ENCODE measurements at regions not wholly inside any gene's neighbourhood (a gene's known extent, or its start where the extent isn't known, plus 50 kb on each side); places are given as distances from the start of the nearest gene placed in this dataset.
"Not testable (repeated sequence)": the region's sequence is repeated elsewhere in the genome, so short reads cannot be mapped to it uniquely, and the experiment has no call there.

DNA sequence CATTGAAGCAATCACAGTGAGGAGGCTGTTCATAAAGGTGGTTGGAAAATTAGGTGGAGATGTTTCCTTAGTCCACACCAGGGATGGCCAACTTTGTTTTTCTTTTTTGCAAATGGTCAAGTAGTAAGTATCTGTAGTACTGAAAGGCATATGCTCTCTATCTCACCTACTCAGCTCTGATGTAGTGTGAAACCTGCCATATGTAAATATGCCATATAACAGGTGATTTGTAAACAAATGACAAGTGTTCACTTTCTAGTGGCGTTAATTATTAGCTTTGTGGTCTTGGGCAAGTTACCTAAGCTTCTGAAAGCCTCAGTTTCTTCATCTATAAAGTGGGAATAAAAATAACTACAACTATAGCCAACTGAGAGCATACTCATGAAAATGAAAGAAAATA, 421.4 kb upstream of the LCORL start:
- no peak for DNase-seq (ENCODE audit: low read depth)

DNA sequence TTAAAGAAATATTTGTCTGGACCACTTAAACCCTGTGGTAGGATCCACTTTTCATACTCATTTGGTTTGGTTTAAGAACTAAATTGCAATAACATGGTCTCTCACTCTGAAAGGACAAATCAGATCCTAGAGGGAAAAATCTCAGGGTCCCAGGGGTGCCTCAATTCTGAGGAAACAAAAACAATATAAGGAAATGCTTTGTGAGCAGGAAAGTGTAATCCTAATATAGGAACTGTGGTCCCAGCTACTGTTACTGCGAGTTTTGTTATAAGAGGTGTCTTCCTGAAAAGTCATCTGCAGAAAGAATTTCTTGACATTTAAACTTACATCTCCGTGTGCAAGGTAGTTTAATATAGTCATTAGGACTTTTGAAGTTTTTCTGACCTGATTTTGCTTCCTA, 420.1 kb upstream of the LCORL start:
- no peak for DNase-seq (ENCODE audit: low read depth)

DNA sequence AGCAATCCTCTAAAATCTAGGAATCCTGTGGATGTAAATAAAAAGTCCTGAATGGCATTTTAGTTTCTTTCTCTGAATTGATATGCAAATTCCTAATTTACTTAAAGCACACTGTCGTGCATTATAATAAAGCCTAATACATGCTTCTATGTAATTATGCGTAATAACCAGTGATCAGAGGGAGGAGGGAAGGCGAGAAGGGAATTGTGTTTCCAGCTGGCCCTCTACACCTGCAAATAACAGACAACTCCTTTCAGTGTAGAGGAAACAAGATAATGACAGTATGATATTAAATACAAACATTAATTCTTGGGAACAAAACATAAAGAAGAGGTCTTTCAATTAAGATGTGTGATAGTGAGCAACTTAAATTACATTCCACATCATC, 419.6 kb upstream of the LCORL start:
- DNase-seq (ENCODE audit: low read depth): no peak

DNA sequence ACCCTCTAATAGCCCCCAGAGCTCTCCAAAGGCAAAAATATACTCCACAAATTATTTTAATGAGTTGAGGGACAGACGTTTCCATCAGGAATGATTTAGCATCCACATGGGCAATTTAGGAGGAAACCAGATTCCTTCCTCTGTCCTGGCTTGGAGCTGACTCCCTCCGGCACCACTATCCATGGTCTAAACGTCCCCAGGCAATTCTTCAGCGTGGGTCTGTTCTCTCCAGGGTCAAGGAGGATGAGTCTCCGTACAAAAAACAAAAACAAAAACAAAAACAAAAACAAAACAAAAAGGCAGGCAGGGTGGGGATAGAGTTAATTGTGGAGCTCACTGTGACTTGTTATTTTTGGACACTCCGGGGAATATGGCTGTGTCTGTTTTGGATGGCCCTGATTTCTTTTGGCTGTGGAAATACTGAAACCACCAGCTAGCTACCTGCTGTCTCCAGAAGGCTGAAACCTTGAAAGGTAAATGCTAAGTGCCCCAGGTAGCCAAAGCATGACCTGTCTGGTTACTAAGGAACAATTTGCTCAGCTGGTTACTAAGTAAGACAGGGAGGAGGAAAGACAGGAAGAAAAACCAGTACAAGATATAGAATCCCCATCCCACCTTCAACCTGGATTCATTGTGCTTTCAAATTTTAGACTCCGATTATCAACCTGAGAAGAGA, 419.1 kb upstream of the LCORL start:
- DNase-seq (ENCODE audit: low read depth): no peak

DNA sequence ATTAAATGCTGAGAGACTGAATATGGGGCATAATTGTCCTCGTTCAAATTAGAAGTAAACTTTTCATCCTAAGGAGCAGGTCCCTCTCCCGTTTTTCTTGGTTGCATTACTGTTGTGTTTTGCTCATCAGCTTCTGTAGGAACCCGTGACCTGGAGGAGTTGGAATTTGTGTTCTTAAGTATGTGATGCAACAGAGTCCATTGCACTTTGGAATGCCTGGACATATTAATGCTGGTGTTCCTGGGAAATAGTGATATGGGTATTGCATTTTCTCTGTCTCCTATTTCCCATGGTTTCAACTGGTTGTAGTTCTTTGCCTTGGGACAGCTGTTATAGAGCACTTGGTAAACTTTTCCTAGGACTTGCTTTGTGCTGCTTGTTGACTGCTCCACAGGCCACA, 417.8 kb upstream of the LCORL start:
- no peak for DNase-seq (ENCODE audit: low read depth)

DNA sequence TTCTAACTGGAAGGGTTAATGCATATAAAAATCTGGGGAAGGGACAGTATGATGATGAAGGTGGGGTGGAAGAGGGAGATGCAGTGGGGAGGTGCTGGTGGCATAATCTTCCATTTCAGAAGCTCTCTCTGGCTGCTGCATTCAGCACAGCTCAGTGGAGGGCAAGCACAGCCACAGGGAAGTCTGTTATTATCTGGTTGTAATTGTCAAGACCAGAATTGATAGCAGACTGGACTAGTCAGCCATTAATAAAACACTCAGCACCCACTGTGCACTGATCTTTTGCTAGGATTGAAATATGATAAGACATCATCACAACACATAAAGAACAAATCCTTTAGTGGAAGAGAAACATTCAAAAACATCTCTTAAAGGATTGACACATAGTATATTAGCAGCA, 414.2 kb upstream of the LCORL start:
- no peak for DNase-seq (ENCODE audit: low read depth)

DNA sequence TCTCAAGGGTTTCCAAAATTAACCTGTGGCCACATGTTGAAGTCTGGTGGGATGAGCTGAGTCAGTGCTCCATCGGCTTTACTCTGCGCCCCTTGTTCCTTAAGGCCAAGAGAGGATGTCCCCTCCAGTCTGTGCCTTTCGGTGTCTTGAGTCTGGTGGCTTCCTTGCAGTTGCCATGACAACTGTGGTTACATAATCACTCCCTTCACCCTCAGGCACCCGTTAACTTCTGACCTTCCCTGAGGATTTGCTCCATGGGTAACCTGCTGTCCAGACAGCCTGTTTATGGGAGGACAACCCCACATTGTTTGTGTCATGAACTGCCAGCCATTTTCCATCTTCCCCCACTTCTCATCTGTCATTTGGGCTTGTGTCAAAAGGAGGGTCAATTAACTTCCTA, 401.1 kb upstream of the LCORL start:
- no peak for DNase-seq (ENCODE audit: low read depth)

DNA sequence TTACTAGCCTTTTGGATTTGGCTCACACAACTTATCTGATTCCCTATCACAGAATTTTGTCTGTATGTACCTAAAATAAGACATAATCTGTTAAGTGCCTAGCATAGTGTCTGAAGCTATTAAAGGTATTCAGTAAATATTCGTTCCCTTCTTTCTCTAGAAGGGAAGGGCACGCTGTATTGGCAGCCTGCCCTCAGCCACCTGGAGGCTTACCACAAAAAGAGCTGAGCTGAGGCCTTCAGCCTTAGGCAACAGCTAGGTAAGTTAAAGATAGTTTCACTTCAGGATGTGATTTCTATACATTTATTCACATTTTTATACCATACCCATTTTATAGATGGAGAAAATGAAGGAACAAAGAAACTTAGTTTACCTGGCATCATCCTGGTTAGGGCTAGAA, 400.0 kb upstream of the LCORL start:
- DNase-seq (ENCODE audit: low read depth): no peak

DNA sequence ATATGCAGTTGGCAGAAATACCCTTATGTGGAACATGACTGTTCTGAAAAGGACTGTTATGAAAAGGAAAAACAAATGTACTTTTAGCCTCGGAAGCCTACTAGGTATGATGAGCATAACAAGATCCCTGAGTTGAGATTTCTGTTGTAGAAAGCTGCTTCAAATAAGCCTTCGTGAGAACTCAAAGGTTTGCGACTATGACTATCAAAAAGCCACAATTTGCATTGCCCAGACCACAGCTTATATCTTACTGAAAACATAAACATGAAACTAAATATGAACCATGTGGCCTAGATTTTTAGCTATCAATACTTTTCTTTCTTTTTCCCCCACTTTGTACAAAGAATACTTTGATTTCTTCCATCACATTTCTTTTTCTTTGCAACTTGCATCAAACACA, 398.2 kb upstream of the LCORL start:
- no peak for DNase-seq (ENCODE audit: low read depth)

DNA sequence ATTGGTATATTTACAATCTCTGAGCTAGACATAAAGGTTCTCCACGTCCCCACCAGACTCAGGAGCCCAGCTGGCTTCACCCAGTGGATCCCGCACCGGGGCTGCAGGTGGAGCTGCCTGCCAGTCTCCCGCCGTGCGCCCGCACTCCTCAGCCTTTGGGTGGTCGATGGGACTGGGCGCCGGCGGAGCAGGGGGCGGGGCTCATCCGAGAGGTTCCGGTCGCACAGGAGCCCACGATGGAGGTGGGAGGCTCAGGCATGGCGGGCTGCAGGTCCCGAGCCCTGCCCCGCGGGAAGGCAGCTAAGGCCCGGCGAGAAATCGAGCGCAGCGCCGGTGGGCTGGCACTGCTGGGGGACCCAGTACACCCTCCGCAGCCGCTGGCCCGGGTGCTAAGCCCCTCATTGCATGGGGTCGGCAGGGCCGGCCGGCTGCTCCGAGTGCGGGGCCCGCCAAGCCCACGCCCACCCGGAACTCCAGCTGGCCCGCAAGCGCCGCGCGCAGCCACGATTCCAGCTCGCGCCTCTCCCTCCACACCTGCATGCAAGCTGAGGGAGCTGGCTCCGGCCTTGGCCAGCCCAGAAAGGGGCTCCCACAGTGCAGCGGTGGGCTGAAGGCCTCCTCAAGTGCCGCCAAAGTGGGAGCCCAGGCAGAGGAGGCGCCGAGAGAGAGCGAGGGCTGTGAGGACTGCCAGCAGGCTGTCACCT, 396.8 kb upstream of the LCORL start:
- not testable (repeated sequence) for DNase-seq (ENCODE audit: low read depth)

DNA sequence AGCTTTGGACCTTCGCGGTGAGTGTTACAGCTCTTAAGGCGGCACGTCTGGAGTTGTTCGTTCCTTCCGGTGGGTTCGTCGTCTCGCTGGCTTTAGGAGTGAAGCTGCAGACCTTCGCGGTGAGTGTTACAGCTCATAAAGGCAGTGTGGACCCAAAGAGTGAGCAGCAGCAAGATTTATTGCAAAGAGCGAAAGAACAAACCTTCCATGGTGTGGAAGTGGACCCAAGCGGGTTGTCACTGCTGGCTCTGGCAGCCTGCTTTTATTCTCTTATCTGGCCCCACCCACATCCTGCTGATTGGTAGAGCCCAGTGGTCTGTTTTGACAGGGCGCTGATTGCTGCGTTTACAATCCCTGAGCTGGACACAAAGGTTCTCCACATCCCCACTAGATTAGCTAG, 396.1 kb upstream of the LCORL start:
- DNase-seq (ENCODE audit: low read depth): not testable (repeated sequence)

DNA sequence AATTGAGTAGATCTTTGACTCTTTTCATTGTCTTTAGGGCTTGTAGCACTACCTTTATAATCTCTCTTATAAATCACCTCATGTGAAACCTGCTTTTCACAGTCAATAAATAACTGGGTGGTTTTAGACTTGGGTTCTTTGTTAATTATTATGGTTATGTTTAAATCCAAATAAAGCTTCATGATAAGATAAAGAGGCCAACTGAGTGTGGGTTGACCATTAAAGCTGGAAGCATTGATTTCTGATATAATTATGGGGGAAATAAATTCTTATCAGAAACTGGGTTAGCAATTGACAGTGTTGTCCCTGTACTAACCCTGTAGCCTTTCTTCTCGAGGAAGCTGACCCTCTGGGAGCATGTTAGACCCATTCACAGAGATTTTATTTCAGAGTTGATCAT, 384.7 kb upstream of the LCORL start:
- DNase-seq (ENCODE audit: low read depth): no peak

DNA sequence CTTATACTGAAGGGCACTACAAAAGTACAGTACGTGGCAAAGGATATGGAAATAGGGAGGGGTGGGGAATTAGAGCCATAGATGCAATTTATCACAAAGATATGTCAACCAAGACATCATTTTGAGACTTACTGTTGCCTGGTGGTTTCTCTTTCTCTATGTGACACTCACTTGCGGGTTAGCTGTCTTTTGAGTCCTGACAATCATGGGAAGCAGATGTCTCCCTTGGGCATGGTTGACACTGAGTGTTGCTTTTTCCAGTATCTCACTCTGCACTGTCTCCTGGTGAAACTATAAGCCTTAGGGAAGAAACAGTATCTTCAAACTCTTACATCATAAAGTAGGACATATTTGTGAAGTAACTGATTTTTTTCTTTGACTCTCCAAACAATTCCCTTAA, 383.5 kb upstream of the LCORL start:
- DNase-seq (ENCODE audit: low read depth): no peak

DNA sequence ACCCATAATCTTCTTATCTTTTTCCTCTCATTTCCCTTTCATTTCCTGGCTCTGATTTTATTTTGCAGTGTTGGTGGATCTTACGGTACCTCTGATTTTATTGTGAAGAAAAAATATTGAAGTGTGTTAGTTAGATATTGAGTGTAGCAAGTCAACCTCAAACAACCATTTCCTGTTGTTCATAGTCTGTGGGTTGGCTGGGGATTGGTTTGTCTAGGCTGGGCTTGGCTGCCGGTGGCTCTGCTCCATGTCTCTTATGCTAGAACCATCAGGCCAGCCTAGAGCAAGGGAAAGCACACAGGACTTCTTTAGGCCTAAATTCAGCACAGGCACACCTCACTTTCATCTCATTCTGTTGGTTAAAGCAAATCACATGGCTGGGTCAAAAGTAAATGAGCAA, 383.1 kb upstream of the LCORL start:
- no peak for DNase-seq (ENCODE audit: low read depth)

DNA sequence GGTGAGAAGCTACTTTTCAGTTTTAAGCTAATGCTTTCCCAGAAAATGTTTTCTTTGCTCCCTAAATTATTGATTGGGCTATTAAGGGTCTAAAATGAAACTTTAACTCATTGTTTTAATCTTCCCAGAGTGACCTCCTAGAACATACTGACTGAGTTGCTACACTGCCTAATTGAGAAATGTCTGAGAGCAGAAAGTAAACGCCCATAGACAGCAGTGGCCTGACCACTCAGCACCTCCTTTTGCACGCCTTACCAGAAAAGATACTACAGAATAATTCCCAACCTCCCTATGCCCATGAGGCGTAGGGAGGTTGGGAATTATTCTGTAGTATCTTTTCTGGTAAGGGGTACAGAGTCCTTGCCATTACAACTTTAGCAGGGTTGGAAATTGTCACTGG, 381.8 kb upstream of the LCORL start:
- no peak for DNase-seq (ENCODE audit: low read depth)

DNA sequence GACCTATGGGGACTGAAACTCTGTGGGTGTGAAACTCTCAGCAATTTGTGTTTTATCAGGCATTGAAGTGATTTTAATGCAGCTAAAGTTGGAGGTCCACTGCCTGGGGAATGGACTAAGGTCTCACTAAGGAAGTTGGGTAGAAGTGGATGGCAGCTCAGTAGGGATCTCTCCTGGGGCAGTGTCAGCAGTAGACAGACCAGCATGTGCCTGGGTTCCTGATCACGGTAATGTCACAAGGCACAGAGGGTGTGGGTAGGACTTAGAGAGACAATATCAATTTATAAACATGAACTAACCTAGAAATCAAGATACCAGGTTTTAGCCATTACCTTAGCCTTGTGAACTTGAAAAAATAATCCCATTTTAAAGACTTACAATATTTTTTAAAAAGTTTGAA, 380.3 kb upstream of the LCORL start:
- DNase-seq (ENCODE audit: low read depth): no peak

DNA sequence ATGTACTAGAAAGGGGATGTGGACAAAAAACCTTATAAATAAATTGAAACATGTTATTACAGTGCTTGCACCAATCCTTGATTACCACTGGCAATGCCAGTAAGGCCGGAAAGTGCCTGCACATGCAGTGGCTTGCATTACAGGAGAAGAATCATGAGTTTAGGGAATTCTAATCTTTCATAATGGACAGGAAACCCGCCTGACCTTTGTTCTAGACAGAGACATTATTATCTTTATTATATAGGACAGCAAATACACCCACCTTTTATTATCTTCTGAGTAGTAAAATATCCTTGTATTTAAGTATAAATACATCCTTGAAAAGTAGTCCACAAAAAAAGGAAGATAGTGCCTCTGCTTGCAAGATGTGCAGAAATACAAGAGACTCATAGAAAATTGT, 379.9 kb upstream of the LCORL start:
- no peak for DNase-seq (ENCODE audit: low read depth)

DNA sequence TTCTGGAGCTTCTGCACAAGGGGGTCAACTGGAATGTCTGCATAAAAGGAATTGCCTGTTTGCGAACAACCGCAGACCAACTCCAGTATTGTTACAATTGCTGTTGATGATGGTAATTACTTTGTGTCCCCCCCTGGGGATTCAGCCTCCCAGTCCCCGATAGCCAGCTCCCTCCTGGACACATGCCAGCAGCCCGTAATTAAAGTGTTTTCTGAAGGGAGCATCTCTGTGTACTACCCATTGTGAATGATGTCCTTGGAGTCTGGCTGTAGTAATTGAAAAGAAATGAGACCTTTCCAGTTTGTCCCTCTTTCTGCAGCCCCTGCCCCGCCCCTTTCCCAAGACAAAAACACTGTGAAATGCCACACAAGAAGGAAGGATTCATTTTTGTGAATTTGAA, 377.1 kb upstream of the LCORL start:
- DNase-seq (ENCODE audit: low read depth): no peak

DNA sequence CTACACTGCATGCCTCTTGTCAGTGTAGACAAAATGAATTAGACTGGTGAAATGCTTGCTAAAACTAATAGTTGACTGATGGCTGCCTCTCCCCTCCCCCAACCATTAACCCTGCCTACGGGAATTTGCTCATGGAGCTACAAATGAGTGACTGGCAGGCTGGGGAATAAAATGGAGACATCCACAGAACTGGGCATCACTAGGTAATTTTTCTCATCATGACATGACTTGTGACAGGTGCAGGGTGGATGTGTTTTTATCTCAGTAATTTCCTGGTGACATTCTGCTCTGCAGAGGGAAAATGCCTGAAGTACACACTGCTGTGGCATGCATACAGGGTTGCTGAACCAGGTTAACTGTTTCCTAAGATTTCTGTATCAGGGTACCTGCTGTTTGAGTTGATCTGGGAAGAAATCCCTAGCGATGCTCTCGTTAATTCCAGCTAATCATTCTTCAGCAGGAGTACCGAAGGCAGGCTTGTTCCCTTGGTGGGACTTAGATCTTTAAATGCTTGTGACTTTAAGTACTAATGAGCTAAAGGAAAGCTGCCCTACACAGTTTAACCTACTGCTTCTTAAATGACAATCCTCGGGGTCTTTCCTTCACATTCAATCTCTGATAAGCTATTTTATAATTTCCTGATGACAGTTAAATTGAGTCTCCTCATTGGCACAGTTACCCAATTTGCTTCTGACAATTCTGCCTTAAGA, 376.3 kb upstream of the LCORL start:
- DNase-seq (ENCODE audit: low read depth): no peak

DNA sequence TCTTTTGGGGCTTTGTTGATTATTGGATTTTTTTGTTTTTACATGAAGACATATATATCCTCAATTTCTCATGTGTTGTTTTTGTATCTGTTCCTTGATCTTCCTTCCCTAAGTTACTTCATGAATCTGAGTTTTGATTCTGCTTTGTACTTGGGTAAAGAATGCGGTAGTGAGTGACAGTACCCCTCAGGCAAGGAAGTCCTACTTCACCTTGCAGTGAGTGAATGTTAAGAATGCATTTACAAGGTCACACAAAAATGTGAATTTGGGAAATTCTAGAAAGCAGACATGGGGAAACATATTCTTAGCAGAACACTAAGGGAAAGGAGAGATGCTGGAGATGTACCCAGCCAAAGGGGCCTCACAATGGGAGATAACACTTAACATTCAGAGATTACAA, 373.1 kb upstream of the LCORL start:
- DNase-seq (ENCODE audit: low read depth): no peak

DNA sequence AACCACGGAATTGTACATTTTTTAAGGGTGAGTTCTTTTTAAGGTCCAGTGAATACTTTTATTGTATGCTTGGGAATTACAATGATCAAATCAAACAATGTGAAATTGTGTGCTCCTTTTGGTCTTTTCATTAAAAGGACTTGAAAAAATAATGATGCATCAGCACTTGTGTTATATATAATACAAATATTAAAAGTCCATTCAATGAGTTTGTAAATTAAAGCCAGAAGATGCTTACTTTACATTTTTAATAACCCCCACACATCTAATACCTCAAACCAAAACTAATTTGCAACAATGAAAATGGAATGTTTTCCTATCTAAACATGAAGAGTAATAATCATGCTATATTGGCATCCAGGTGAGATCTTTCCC, 369.8 kb upstream of the LCORL start:
- no peak for DNase-seq (ENCODE audit: low read depth)

DNA sequence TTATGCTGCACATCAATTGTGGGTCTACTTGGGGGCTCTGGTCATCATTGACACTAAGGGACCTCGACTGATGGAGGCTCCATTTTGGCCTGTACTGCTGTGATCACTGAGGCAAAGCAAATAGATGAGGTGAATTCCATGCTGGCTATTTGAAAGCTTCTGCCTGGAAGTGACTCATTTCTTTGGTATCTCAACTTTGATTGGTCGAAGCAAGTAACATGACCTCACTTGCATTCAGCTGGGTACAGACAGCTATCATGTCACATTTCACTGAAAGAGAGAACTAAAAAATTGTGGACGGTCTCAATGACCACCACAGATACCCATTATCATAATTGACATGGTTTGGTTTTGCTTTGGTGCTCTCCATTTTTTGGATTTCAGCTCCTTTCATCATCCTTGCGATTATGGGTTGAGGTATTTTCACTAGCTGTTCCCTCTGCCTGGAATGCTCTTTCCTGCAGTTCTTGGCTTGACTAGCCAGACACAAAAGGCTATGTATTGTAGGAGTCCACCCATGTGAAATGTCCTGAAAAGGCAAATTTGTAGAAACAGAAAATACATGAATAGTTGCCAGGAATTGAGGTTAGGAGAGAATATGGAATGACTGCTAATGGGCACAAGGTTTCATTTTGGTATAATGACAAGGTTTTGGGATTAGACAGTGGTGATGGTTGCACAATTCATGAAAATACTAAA, 369.2 kb upstream of the LCORL start:
- peak; percentile 11 for DNase-seq (ENCODE audit: low read depth)

DNA sequence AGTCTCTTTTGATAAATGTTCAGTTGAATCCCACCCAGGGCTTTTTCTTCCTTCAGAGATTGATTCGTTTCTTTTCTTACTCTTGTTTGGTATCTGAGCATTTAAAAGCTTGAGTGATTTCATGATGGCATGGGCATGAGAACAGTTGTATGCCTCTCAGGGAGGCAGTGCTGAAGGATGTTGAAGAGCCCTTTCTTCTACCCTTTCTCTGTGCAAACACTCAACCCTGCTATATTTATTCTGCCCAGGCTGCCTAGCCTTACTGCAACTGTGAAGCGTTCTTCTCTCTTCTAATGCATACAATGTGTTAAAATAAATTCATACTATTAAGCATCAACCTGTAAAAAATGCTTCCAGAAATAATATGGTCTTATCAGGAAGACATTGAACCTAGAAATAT, 367.6 kb upstream of the LCORL start:
- DNase-seq (ENCODE audit: low read depth): no peak

Measured in iris pigment epithelial cell (primary cell).